ENCODE measurements at regions not wholly inside any gene's neighbourhood (a gene's known extent, or its start where the extent isn't known, plus 50 kb on each side); places are given as distances from the start of the nearest gene placed in this dataset.

DNA sequence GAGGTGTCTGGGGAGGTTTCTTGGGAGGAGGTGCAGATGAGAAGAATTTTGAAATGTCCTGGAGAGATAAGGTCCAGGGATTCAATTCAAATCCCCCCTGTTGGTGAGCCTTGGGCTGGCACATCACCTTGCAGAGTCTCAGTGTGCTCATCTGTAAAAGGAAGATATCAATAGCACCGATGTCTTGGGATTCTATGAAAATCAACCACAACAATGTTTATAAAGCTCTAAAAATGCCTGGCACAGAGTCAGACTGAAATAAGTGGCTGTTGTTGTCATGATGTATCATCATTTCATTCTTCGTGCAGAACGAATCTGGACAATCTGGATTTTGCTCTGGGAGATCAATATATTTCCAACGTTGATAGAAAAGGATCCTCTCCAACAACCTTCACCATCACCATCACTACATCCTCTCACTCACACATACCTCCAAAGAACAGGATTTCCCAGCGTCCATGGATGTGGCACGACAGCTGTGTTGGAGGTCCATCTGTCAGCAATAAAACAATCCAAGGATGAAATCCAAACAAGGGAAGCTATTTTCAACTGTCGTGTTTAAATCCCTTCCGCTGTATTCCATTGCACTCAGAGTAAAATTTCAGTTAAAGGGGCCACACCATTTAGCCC lies 393.7 kb upstream of the DYNLRB2 start:
- DNase-seq (ENCODE audit: low spot score): no peak
- Mint-ChIP-seq H3K27ac (ENCODE audit: unreplicated experiment) (no peak overlapping the region), H3K9me3 (ENCODE audit: unreplicated experiment) (peaks cover 4% of the 10 kb centered on the region), H3K4me3 (ENCODE audit: unreplicated experiment) (no peak overlapping the region), H3K4me1 (ENCODE audit: unreplicated experiment) (no peaks in the 10 kb centered on the region), H3K27me3 (ENCODE audit: unreplicated experiment) (peaks cover 2% of the 10 kb centered on the region), H3K36me3 (ENCODE audit: low read depth, unreplicated experiment) (no peaks in the 10 kb centered on the region)
- TF ChIP-seq, protein P1, sequence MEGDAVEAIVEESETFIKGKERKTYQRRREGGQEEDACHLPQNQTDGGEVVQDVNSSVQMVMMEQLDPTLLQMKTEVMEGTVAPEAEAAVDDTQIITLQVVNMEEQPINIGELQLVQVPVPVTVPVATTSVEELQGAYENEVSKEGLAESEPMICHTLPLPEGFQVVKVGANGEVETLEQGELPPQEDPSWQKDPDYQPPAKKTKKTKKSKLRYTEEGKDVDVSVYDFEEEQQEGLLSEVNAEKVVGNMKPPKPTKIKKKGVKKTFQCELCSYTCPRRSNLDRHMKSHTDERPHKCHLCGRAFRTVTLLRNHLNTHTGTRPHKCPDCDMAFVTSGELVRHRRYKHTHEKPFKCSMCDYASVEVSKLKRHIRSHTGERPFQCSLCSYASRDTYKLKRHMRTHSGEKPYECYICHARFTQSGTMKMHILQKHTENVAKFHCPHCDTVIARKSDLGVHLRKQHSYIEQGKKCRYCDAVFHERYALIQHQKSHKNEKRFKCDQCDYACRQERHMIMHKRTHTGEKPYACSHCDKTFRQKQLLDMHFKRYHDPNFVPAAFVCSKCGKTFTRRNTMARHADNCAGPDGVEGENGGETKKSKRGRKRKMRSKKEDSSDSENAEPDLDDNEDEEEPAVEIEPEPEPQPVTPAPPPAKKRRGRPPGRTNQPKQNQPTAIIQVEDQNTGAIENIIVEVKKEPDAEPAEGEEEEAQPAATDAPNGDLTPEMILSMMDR (IDR thresholded peaks at IDR 0.05; ENCODE audit: unreplicated experiment): no peak

DNA sequence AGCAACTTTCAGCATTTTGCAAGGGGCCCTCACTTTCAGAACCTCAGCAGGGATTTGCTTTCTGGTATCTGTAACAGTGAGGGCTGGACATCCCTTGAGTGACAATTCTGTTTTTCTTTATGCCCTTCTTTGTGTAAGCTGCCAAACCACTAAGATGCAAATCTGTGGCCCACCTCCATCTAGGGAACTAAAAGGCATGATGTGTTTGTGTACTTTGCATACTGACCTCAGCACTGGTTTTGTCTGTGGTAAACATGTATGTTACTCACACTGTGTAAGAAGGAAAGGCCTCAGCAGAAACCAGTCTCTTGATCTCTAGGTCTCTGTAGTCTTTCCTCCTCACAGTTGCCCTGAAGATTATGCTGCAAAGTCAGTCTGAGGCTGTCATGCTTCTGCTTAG lies 396.6 kb upstream of the DYNLRB2 start:
- Mint-ChIP-seq H3K9me3 (ENCODE audit: unreplicated experiment) (peaks cover 5% of the 10 kb centered on the region), H3K27me3 (ENCODE audit: unreplicated experiment) (peaks cover 2% of the 10 kb centered on the region), H3K27ac (ENCODE audit: unreplicated experiment) (no peak overlapping the region), H3K36me3 (ENCODE audit: low read depth, unreplicated experiment) (no peaks in the 10 kb centered on the region), H3K4me3 (ENCODE audit: unreplicated experiment) (no peak overlapping the region), H3K4me1 (ENCODE audit: unreplicated experiment) (no peaks in the 10 kb centered on the region)
- TF ChIP-seq, protein P1 (IDR thresholded peaks at IDR 0.05; ENCODE audit: unreplicated experiment): no peak
- DNase-seq (ENCODE audit: low spot score): no peak

GRCh38 chr16:80142940-80143339 lies 397.9 kb upstream of the DYNLRB2 start:
- no peak overlapping the region for H3K4me3 Mint-ChIP-seq (ENCODE audit: unreplicated experiment)

GRCh38 chr16:80142281-80142680 lies 398.5 kb upstream of the DYNLRB2 start:
- no peak for DNase-seq (ENCODE audit: low spot score)
- Mint-ChIP-seq H3K27ac (ENCODE audit: unreplicated experiment) (no peak overlapping the region), H3K4me1 (ENCODE audit: unreplicated experiment) (no peaks in the 10 kb centered on the region), H3K36me3 (ENCODE audit: low read depth, unreplicated experiment) (no peaks in the 10 kb centered on the region), H3K27me3 (ENCODE audit: unreplicated experiment) (no peaks in the 10 kb centered on the region), H3K4me3 (ENCODE audit: unreplicated experiment) (no peak overlapping the region), H3K9me3 (ENCODE audit: unreplicated experiment) (peaks cover 5% of the 10 kb centered on the region)
- TF ChIP-seq, protein P1 (IDR thresholded peaks at IDR 0.05; ENCODE audit: unreplicated experiment): no peak

More at GRCh38 chr16:80142940-80143339, 397.9 kb upstream of the DYNLRB2 start:
- TF ChIP-seq, protein P1 (IDR thresholded peaks at IDR 0.05; ENCODE audit: unreplicated experiment): no peak
- H3K27me3 Mint-ChIP-seq (ENCODE audit: unreplicated experiment): peaks cover 2% of the 10 kb centered on the region
- DNase-seq (ENCODE audit: low spot score): no peak
- H3K4me1 Mint-ChIP-seq (ENCODE audit: unreplicated experiment): no peaks in the 10 kb centered on the region
- no peak overlapping the region for H3K27ac Mint-ChIP-seq (ENCODE audit: unreplicated experiment)
- H3K36me3 Mint-ChIP-seq (ENCODE audit: low read depth, unreplicated experiment): no peaks in the 10 kb centered on the region
- H3K9me3 Mint-ChIP-seq (ENCODE audit: unreplicated experiment): peaks cover 5% of the 10 kb centered on the region

DNA sequence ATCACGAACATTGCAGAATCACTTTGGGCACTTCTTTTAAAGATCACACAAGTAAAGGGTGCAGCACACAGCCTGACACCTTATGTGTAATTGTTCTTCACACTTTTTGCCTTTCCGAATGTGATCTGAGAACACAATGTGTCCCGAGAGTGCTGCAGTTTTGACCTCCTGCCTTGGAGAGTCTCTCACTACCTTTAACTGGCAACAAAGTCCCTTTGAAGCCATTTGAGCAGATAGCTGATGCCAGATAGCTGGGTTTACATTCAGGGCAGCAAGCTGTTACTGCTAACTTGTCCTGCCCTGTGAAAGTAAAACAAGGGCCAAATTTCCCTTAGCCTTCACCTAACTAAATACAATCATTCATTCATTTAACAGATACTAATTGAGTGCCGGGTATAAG lies 411.0 kb upstream of the DYNLRB2 start:
- TF ChIP-seq, protein P1 (IDR thresholded peaks at IDR 0.05; ENCODE audit: unreplicated experiment): no peak
- no peaks in the 10 kb centered on the region for H3K4me1 Mint-ChIP-seq (ENCODE audit: unreplicated experiment)
- peaks cover 2% of the 10 kb centered on the region for H3K27me3 Mint-ChIP-seq (ENCODE audit: unreplicated experiment)
- no peak overlapping the region for H3K27ac Mint-ChIP-seq (ENCODE audit: unreplicated experiment)
- no peak overlapping the region for H3K4me3 Mint-ChIP-seq (ENCODE audit: unreplicated experiment)
- DNase-seq (ENCODE audit: low spot score): no peak
- no peaks in the 10 kb centered on the region for H3K9me3 Mint-ChIP-seq (ENCODE audit: unreplicated experiment)
- H3K36me3 Mint-ChIP-seq (ENCODE audit: low read depth, unreplicated experiment): no peaks in the 10 kb centered on the region

All from endothelial cell (in vitro differentiated cells).